ENCODE measurements at regions not wholly inside any gene's neighbourhood (a gene's known extent, or its start where the extent isn't known, plus 50 kb on each side); places are given as distances from the start of the nearest gene placed in this dataset.

DNA sequence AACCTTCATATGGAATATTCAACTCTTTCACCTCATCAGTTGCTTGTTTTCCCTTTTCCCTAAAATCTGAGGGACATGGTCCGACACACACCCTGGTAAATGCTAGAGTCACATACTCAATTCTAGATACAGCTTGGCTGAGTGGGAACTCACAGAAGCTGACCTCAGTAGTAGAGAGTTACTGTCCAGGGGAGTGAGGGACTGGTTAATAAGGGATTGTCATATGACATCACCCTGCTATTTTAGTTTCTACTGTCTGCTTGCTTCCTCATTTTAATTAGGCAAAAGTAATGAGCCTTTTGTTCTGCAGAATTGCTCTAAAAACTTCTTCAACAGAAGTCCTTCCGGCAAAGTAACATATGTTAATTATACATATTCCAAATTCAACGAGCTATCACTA lies 244.5 kb downstream of the ZIC4 start (continued):
- TF ChIP-seq, protein P1, sequence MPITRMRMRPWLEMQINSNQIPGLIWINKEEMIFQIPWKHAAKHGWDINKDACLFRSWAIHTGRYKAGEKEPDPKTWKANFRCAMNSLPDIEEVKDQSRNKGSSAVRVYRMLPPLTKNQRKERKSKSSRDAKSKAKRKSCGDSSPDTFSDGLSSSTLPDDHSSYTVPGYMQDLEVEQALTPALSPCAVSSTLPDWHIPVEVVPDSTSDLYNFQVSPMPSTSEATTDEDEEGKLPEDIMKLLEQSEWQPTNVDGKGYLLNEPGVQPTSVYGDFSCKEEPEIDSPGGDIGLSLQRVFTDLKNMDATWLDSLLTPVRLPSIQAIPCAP (CRISPR knock-in tag; IDR thresholded peaks at IDR 0.05): no peak
- TF ChIP-seq CBFB (CRISPR knock-in tag; IDR thresholded peaks at IDR 0.05; ENCODE audit: low read depth) (no peak), IRF2 (CRISPR knock-in tag; IDR thresholded peaks at IDR 0.05; ENCODE audit: borderline replicate concordance, low read depth) (no peak), NFE2L1 (CRISPR knock-in tag; IDR thresholded peaks at IDR 0.05) (no peak), ZNF416 (CRISPR knock-in tag; IDR thresholded peaks at IDR 0.05) (no peak), RORB (CRISPR knock-in tag; IDR thresholded peaks at IDR 0.05) (no peak), NFATC4 (CRISPR knock-in tag; IDR thresholded peaks at IDR 0.05) (no peak), NR2C2 (CRISPR knock-in tag; IDR thresholded peaks at IDR 0.05) (no peak), ELF4 (CRISPR knock-in tag; IDR thresholded peaks at IDR 0.05; ENCODE audit: low read depth) (no peak)
- TF ChIP-seq, protein P2, sequence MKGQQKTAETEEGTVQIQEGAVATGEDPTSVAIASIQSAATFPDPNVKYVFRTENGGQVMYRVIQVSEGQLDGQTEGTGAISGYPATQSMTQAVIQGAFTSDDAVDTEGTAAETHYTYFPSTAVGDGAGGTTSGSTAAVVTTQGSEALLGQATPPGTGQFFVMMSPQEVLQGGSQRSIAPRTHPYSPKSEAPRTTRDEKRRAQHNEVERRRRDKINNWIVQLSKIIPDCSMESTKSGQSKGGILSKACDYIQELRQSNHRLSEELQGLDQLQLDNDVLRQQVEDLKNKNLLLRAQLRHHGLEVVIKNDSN (CRISPR knock-in tag; IDR thresholded peaks at IDR 0.05): no peak

DNA sequence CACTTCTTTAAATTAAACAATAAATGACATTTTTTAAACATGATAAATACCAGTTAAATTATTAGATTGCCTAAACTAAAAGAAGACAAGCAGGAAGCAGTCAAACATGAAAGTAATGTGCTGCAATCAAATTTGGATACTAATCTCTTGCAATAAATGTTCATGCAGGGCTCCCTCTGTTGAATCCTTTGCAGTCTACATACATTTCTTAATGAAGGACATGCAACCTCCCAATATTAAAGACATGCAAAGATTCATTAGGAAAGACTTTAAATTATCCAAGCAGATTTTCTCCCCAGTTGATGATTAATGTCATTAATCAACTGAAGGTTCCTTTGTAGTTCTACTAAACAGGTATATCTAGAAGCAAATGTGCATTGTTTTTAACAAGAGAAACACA lies 245.4 kb downstream of the ZIC4 start:
- POLR2A ChIA-PET: no interaction called here

DNA sequence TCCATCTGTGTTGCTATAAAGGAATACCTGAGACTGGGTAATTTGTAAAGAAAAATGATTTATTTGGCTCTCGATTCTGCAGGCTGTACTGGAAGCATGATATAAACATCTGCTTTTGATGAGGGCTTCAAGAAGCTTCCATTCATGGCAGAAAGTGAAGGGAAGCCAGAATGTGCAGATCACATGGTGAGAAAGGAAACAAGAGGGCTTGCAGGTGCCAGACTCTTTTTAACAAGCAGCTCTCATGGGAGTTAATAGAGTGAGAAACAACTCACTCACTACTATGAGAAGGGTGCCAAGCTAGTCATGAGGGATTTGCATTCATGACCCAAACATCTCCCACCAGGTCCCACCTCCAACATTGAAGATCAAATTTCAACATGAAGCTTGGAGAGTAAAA lies 247.2 kb downstream of the ZIC4 start:
- POLR2A ChIA-PET: interaction anchor here (0.7 kb wide), 1 partner anchor 1581 kb away, joined by 5 read pairs; no protein-coding TSS in a partner anchor
- DNase-seq (ENCODE audit: low spot score) (no peak), ATAC-seq (no peak)
- Mint-ChIP-seq H3K4me1 (peaks cover 15% of the 10 kb centered on the region), H3K36me3 (peaks cover 9% of the 10 kb centered on the region), H3K9me3 (peaks cover 10% of the 10 kb centered on the region), H3K27ac (peak overlapping the region; percentile 47; the same call in 1 of the 2 replicates), H3K27me3 (ENCODE audit: low read depth) (no peaks in the 10 kb centered on the region; the same call in 1 of the 2 replicates), H3K4me3 (no peak overlapping the region)
- CTCF ChIA-PET: no interaction called here
- TF ChIP-seq ZNF317 (CRISPR knock-in tag; IDR thresholded peaks at IDR 0.05; ENCODE audit: borderline replicate concordance, low read depth) (no peak), SP1 (CRISPR knock-in tag; conservative IDR thresholded peaks at IDR 0.05) (no peak), CBFB (CRISPR knock-in tag; IDR thresholded peaks at IDR 0.05; ENCODE audit: low read depth) (no peak), ZNF416 (CRISPR knock-in tag; IDR thresholded peaks at IDR 0.05) (no peak), ZNF121 (CRISPR knock-in tag; IDR thresholded peaks at IDR 0.05) (no peak), ZNF423 (CRISPR knock-in tag; IDR thresholded peaks at IDR 0.05) (no peak), NR2C2 (CRISPR knock-in tag; IDR thresholded peaks at IDR 0.05) (no peak)
- TF ChIP-seq, protein P3, sequence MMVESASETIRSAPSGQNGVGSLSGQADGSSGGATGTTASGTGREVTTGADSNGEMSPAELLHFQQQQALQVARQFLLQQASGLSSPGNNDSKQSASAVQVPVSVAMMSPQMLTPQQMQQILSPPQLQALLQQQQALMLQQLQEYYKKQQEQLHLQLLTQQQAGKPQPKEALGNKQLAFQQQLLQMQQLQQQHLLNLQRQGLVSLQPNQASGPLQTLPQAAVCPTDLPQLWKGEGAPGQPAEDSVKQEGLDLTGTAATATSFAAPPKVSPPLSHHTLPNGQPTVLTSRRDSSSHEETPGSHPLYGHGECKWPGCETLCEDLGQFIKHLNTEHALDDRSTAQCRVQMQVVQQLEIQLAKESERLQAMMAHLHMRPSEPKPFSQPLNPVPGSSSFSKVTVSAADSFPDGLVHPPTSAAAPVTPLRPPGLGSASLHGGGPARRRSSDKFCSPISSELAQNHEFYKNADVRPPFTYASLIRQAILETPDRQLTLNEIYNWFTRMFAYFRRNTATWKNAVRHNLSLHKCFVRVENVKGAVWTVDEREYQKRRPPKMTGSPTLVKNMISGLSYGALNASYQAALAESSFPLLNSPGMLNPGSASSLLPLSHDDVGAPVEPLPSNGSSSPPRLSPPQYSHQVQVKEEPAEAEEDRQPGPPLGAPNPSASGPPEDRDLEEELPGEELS (CRISPR knock-in tag; IDR thresholded peaks at IDR 0.05): no peak
- TF ChIP-seq, protein P4, sequence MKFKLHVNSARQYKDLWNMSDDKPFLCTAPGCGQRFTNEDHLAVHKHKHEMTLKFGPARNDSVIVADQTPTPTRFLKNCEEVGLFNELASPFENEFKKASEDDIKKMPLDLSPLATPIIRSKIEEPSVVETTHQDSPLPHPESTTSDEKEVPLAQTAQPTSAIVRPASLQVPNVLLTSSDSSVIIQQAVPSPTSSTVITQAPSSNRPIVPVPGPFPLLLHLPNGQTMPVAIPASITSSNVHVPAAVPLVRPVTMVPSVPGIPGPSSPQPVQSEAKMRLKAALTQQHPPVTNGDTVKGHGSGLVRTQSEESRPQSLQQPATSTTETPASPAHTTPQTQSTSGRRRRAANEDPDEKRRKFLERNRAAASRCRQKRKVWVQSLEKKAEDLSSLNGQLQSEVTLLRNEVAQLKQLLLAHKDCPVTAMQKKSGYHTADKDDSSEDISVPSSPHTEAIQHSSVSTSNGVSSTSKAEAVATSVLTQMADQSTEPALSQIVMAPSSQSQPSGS (CRISPR knock-in tag; IDR thresholded peaks at IDR 0.05; ENCODE audit: borderline replicate concordance, low read depth): no peak
- TF ChIP-seq, protein P5, sequence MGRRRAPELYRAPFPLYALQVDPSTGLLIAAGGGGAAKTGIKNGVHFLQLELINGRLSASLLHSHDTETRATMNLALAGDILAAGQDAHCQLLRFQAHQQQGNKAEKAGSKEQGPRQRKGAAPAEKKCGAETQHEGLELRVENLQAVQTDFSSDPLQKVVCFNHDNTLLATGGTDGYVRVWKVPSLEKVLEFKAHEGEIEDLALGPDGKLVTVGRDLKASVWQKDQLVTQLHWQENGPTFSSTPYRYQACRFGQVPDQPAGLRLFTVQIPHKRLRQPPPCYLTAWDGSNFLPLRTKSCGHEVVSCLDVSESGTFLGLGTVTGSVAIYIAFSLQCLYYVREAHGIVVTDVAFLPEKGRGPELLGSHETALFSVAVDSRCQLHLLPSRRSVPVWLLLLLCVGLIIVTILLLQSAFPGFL (CRISPR knock-in tag; IDR thresholded peaks at IDR 0.05; ENCODE audit: borderline replicate concordance): no peak
- TF ChIP-seq, protein P6, sequence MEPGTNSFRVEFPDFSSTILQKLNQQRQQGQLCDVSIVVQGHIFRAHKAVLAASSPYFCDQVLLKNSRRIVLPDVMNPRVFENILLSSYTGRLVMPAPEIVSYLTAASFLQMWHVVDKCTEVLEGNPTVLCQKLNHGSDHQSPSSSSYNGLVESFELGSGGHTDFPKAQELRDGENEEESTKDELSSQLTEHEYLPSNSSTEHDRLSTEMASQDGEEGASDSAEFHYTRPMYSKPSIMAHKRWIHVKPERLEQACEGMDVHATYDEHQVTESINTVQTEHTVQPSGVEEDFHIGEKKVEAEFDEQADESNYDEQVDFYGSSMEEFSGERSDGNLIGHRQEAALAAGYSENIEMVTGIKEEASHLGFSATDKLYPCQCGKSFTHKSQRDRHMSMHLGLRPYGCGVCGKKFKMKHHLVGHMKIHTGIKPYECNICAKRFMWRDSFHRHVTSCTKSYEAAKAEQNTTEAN (CRISPR knock-in tag; IDR thresholded peaks at IDR 0.05): no peak

More for the DNA sequence above, 245.4 kb downstream of the ZIC4 start:
- ATAC-seq (no peak), DNase-seq (ENCODE audit: low spot score) (no peak)
- TF ChIP-seq, protein P7, sequence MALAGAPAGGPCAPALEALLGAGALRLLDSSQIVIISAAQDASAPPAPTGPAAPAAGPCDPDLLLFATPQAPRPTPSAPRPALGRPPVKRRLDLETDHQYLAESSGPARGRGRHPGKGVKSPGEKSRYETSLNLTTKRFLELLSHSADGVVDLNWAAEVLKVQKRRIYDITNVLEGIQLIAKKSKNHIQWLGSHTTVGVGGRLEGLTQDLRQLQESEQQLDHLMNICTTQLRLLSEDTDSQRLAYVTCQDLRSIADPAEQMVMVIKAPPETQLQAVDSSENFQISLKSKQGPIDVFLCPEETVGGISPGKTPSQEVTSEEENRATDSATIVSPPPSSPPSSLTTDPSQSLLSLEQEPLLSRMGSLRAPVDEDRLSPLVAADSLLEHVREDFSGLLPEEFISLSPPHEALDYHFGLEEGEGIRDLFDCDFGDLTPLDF (CRISPR knock-in tag; IDR thresholded peaks at IDR 0.05): no peak
- TF ChIP-seq OVOL2 (CRISPR knock-in tag; IDR thresholded peaks at IDR 0.05; ENCODE audit: borderline replicate concordance) (no peak), JUN (CRISPR knock-in tag; IDR thresholded peaks at IDR 0.05) (no peak), TEAD4 (CRISPR knock-in tag; IDR thresholded peaks at IDR 0.05) (no peak), SMAD3 (CRISPR knock-in tag; IDR thresholded peaks at IDR 0.05; ENCODE audit: borderline replicate concordance) (no peak)
- TF ChIP-seq, protein P8, sequence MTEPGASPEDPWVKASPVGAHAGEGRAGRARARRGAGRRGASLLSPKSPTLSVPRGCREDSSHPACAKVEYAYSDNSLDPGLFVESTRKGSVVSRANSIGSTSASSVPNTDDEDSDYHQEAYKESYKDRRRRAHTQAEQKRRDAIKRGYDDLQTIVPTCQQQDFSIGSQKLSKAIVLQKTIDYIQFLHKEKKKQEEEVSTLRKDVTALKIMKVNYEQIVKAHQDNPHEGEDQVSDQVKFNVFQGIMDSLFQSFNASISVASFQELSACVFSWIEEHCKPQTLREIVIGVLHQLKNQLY (CRISPR knock-in tag; IDR thresholded peaks at IDR 0.05): no peak
- TF ChIP-seq, protein P9, sequence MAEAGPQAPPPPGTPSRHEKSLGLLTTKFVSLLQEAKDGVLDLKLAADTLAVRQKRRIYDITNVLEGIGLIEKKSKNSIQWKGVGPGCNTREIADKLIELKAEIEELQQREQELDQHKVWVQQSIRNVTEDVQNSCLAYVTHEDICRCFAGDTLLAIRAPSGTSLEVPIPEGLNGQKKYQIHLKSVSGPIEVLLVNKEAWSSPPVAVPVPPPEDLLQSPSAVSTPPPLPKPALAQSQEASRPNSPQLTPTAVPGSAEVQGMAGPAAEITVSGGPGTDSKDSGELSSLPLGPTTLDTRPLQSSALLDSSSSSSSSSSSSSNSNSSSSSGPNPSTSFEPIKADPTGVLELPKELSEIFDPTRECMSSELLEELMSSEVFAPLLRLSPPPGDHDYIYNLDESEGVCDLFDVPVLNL (CRISPR knock-in tag; IDR thresholded peaks at IDR 0.05; ENCODE audit: borderline replicate concordance, low read depth): no peak
- H3K4me1 Mint-ChIP-seq: peaks cover 15% of the 10 kb centered on the region
- H3K4me3 Mint-ChIP-seq: no peak overlapping the region
- H3K9me3 Mint-ChIP-seq: no peaks in the 10 kb centered on the region
- no peak overlapping the region for H3K27ac Mint-ChIP-seq
- H3K36me3 Mint-ChIP-seq: no peaks in the 10 kb centered on the region
- CTCF ChIA-PET: no interaction called here
- no peaks in the 10 kb centered on the region; the same call in 1 of the 2 replicates for H3K27me3 Mint-ChIP-seq (ENCODE audit: low read depth)

Data from WTC11 (cell line).